NOMO-1 treated with dmso at 0.1 percent for 144 hours (cell line): ENCODE measurements at regions not wholly inside any gene's neighbourhood (a gene's known extent, or its start where the extent isn't known, plus 50 kb on each side); places are given as distances from the start of the nearest gene placed in this dataset.

ENCODE experiments used
- DNase-seq: peaks from one replicate; lab custom pipeline; 2025; ENCODE audit not compliant: unreplicated experiment; lab: John Stamatoyannopoulos, UW

DNA sequence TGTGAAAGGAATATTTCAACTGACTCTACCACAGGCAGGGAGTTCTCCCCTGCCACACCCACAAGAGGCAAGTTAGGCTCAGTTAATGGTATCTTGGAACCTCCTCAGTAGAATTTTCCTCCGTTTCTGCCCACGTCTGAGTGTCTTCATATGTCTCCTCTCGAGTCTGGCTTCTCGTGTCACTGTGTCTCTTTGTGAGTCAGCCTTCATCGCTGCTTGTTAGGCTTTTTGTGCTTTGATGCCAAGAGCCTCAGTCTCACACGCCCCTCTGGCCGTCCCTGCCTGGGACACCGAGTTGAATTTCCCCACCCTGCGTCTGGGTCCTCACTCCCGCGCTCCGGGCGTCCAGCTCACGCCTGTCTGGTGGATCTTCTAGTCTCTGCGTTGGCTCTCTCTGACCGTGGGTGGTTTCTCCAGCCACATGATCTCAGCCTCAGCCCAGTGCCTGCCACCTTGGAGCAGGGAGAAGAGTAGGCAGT is 125.7 kb upstream of the GADD45A start:
- DNase-seq: no peak

DNA sequence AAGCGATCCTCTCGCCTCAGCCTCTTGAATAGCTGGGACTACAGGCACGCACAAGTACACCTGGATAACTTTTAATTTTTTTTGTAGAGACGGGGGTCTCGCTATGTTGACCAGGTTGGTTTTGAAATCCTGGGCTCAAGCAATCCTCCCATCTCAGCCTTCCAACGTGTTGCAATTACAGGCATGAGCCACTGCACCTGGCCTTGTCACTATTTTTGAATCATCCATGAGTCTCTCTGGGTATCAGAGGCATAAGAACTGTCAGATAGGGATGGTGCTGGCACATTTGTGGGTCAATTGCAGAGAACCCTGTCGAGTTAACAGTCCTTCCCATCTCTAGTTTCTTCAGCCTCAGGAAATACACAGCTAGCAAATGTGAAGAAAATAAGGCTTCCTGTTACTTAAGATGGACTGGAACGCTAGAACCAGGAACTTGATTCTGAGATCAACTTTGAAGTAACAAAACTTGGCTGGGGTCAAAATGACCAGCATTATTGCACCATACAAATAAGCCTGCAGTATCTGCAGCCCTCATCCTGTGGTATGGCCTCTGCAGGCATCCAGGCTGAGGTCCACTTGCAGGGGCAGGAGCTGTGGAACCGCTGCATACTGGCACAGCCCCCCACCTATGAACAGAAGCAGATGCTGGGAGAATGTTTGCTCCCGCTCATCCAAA is 124.3 kb upstream of the GADD45A start:
- no peak for DNase-seq

DNA sequence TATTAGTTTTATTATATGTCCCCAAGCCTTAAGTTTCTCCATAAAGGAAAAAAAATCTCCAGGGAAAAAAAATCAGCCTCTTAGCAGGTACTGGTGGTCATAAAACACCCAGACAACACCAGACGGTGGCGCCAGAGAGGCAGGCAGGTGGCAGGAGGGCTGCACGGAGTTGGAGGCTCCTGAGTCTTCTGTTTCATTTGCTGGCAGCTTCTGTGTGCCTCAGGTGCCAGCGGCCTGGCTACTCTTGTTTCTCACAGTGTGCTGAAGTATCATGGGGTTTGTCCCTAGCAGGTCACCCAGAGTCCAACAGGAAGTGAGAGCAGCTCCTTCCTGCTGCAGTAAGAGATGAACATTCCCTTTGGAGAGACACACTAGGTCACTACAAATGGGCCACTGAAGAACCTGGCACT is 123.3 kb upstream of the GADD45A start:
- peak; percentile 33 for DNase-seq

GRCh38 chr1:67563684-67564083 is 121.3 kb upstream of the GADD45A start:
- DNase-seq: no peak

- no peak for DNase-seq
Observed at GRCh38 chr1:67564193-67564592, 120.8 kb upstream of the GADD45A start.

DNA sequence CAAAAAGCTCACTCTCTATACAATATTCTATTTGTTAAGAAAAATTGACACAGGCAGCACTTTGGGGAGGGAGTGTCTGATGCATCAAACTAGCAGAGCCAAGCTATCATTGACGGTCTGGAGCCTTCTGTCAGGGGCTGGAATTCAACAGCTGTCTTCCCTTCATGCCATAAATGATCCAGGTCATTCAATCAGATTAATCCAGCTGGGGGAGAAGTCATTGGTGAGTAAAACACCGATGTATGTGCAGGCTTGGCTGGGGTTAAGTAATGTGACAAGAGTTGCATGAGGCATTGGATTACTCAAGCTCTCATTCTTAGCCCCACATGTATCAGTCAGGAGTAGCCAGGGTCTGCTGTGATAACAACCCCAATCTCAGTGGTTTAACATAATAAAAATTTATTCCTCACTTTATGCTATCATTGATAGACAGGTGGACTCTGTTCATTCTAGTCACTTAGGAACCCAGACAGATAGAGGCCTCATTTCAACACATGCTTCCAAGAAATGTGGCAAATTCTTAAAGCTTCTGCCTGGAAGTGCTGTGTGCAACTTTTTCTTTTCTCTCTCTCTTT is 118.1 kb upstream of the GADD45A start:
- DNase-seq: no peak

- DNase-seq: no peak
Observed at GRCh38 chr1:67570486-67571143, 114.4 kb upstream of the GADD45A start.

DNA sequence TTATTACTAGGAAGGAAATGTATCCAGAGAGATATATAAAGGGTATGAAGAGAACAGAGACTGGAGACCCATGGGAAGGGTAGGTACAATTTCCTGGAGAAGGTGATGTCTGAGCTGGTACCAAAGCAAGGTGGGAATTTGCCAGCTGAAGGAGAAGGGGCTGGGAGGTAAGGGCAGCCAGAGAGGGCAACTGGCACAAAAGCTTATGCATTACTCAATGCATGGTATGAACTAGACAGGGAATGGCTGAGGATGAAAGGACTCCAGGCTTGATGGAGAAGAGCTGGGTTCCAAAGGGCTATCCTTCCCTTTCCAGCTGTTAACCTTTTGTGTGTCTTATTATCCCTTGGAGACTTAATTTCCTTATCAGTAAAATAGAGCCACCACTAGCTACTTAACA is 113.6 kb upstream of the GADD45A start:
- DNase-seq: no peak

- no peak for DNase-seq
Observed at GRCh38 chr1:67571901-67572593, 113.0 kb upstream of the GADD45A start.

DNA sequence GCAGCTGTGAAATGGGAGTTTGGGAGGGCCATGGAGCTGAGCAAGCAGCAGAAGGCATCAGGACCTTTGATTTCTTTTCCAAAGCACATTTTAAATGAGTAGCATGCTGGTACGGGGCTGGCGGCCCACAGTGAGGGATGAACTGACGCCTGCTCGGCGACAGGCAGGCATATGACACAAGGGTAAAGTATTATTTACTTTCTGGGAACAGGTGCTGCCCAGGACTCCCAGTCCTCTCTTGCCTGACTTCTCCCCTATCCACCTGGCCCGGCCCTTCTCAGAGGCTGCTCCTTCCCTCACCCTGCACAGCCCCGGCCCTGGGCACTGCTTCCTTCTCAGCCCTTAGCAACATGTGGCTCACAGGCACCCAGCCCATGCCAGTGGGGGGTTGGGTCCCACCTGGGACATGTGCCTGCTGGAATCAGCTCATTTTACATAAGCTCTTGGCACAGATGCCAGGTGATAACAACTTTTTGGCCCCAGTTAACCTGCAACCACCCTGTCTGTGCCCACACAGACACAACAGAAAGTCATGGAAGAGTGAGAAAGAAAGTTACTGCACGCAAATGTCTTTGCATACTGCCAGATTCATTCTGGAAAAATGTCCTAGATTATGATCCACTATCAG is 112.3 kb upstream of the GADD45A start:
- no peak for DNase-seq

DNA sequence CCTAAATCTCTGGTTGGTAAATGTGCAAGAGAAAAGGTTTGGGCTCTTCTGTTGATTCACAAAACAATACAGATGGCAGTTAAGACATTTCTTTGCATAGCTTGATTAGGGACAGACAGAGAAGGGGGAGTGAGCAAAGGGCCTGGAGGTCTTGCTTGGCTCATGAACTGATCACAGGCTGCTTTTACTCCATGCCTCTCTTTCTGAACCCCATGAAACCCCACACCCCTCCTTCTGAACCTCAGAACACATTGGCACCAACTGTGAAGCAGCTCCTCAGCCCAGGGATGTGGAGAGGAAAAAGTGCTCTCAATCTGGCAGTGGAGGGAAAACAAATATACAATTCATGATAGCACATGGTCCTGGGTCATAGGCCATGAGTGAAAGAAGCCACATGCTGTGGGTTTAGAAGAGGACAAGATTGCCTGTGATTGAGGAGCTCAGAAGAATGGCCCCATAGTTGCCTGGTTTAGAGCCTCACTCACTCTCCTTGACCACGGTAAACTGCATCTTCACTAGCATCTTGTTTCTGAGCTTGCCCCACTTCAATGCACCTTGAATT is 111.6 kb upstream of the GADD45A start:
- no peak for DNase-seq

GRCh38 chr1:67574221-67574620 is 110.8 kb upstream of the GADD45A start:
- DNase-seq: no peak

DNA sequence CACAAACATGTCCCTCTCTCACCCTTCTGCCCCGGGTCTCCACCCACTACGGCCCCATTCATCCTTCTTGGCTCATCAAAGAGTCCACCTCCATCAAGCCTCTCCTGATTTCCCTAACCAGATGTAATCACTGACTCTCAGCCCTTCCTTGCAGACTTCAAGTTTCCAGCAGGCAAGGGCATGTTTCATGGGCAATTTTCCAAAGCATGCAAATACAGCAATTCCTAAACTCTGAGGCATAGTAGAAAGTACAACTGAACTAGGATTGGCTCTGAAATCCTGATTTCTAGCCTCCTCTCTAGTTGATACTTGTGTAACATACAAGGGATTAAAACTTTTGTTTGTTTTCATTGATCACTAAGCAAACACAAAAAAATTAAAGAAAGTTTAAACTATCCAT is 109.1 kb upstream of the GADD45A start:
- DNase-seq: no peak

GRCh38 chr1:67576474-67576873 is 108.5 kb upstream of the GADD45A start:
- no peak for DNase-seq

- DNase-seq: no peak
Observed at GRCh38 chr1:67577646-67578045, 107.4 kb upstream of the GADD45A start.

DNA sequence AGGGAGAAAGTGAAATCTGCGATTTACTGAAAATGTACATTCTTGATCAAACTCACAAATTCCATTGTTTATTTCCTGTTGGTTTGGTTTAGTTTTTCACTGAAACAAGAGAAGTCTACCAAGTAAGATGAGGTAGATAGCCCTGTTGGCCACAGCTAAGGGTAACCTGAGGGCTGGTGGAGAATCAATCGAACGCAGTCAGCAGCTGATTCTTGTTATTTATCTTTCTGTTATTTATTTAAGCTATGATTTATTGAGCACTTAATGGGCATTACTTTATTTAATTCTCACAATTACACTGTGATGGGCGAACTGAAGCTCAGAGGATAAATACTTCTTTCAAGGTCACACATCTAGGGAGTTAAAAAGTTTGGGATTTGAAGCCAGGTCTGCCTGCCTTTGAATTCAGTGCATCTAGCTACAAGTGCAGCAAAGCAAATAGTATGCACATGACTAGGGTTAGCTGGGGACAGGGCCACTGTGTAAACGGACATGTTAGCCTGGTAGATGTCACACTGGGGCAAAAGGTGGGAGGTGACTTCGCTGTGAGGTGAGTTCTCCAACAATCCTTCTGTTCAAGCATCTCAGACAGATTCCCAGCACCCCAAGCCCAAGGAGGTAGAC is 106.5 kb upstream of the GADD45A start:
- no peak for DNase-seq

DNA sequence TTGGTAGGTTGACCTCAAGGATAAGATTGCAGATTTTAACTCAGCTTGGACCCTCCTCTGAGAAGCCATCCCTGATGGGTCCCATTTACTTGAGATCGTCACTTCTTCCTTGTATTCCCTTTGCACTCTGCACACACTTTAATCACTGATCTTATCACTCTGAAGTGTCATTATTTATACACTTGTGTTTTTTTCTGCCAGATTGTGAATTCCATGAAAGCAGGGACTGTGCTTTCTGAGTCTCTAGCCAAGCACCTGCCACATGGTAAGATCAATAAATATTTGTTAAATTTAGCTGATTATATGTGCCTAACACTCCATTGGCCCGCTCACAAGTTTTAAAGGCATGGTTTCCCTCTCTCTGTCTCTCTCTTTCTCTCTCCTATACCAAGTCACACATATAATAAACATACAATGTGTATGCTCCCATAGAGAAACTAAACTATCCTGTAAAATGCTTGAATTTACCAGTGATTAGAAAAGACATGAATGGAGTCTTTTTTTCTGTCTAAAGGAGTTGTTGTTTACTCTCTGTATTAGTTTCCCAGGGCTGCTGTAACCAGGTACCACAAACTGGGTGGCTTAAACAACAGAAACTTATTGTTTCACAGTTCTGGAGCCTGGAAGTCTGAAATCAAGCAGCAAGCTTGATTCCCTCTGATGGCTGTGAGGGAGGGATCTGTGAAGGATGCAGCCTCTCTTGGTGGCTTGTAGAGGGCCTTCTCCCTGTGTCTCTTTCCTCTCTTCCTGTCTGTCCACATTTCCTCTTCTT is 105.2 kb upstream of the GADD45A start:
- no peak for DNase-seq

DNA sequence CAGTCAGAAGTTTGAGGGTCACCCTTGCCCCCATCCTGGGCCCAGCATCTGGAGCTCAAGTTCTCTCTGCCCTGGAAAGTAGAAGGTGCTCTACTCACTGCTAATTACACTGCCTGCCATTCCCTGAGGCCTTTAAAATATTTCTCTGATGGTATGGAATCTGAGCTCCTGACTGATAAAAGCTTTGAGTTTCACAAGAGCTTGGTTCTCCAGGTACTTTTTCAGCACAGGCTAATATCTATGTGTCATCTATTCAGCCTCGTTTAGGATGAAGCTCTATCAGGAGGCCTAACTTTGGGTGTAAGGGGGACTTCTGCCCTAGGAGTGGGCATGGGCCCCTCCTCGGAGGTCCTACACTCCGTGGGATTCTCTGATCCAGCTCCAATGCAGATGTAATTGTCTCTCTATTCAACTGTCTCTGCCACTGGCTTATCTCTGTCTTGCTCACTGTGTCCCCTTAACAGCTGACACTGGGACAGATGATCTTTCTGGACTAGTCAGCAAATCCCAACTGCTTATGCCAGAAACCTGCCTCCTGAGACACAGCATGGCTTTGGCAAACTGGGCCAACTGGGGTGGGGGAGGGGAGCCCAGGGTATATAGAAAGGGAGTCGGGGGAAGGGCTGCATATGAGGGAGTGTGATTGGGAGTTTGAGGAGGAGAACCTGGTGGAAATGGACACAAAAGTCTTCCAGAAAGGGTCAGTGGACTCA is 104.2 kb upstream of the GADD45A start:
- no peak for DNase-seq
